Dedifferentiated amniotic fluid mesenchymal stem cell (primary cell): ENCODE measurements at regions not wholly inside any gene's neighbourhood (a gene's known extent, or its start where the extent isn't known, plus 50 kb on each side); places are given as distances from the start of the nearest gene placed in this dataset.

Source experiments
- DNase-seq: peaks from one replicate; pipeline ENCODE4 v3.0.0-alpha.2; 2016; ENCODE audit errors: extremely low spot score

- no peak for DNase-seq
These were observed 254.3 kb upstream of the AGA start for GRCh38 chr4:177696438-177696966.

DNA sequence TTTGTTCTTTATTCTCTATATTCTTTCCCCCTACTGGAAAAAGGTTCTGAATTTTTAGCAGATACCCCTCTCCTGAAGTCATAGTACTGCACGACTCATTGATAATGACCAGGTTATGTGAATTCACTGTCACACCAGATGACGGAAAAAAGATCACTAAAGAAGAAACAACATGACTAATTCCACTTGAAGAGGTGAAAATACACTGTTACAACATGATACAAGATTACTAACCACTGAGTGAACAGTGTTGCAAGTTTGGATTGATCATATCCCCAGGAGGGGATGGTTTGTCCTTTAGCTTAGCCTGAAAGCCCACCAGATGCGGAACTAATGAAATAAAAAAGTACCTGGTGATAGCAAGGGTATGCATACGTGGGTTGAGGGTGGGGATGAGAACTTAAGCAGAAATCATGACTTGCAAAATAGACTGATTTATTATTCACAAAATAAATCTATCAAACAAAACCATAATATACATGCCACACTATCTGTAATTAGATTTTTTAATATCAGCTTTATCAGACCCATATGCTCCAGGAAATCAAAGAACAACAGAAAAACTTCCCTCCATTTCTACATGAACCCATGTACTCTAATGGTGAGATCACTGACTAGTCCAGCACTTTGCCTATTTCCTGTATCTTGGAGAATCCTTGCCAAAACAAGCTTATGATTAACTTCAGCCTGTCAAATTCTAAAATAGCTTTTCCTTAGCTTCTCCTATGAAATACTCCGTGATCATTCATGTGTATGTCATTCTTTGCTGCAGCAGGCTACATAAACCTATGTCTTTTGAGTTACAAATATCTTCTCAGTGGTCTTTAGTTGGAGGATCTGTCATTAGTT, 257.4 kb upstream of the AGA start:
- no peak for DNase-seq

DNA sequence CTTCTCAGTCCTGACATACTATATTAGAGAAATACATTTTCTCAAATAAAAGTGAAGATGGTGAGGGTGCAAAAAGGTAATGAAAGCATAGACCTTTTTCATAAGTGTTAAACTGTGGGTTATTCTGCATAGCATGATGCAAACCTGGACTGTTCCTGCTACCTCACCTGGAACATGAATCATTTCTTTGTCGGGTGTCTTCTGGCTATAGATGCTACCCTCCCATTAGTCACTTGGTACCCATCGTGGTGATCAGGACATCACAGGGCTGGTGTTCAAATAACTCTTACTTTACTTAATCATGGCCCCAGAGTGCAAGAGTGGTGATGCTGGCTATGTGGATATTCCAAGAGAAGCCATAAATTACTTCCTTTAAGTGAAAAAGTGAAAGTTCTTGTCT, 264.7 kb upstream of the AGA start:
- DNase-seq = no peak

DNA sequence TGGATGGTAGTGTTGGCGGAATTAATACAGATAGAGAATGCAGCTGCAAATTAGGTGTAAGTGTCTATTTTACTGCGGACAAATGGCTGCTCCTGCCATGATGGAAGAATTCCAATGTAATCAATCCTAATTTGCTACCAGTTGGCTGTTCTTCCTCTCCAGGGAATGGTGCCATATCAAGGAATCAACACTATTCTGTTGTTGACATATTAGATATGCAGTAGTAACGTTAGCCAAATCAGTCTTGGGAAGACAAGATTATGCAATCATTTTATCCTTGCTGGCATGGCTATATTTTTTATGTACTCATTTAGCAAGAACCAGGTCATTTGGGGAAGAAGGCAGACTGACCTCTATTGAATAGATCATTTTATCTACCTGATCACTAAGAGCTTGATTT, 271.2 kb upstream of the AGA start:
- DNase-seq = no peak

DNA sequence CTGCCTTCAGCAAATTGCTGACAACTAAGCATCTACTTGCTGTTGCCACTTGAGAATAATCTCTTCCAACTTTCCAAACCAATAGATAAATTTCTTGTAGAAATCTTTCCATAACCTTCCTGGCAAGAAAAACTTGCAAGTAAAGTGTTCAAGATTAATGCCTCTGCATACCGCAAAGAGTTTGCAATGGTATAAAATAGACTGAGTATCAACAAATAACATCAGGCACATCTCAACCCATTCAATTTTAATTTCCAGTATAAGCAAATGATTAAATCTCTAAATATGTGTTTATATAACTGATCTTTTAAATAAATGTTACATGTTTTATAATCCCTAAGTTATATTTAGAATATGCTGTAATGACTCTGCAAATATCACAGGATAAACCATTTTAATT, 275.2 kb upstream of the AGA start:
- no peak for DNase-seq

GRCh38 chr4:177718514-177718913, 276.3 kb upstream of the AGA start:
- no peak for DNase-seq

DNA sequence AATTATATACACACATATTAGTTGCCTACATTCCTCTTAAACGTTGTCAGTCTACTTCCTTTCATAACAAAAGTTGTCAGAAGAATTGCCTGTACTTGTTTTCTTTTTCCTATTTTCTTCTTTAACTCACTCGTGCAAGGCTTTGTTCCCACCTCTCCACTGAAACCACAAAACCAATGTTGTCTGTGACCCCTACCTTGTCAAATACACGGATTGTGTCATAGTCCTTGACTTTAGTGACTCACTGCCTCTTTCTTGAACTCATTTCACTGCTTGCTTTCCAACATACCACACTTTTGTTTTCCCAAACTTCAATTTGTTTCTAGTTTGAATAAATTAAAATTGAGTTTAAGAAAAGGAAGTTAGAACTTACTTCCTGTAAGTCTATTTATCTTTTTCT, 283.9 kb upstream of the AGA start:
- DNase-seq = no peak

GRCh38 chr4:177728361-177729152, 286.3 kb upstream of the AGA start:
- no peak for DNase-seq

GRCh38 chr4:177729681-177730080, 287.4 kb upstream of the AGA start:
- DNase-seq = no peak

DNA sequence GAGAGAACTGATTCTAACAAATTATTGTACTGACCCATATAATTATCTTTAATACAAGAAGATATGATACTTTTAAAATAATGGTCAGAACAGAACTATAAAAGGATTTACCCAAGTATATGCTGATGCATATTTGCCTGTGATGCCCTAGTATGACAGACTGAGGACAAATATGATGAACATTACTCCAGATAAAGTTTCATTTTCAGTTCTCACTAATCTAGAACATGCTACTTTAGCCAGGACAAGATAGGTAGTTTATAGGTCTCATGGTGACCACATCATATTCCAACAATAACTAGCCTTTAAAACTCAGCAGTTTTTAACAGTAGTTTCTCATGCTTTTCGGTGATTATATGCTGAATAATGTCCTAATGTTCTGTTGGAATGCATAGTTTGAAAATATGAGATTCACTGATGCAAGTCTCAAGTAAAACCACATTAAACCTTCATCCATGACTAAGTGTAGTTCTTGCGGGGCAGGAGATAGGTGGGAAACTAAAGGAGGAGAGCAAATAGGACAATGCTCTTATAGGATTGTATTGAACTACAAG, 295.2 kb upstream of the AGA start:
- no peak for DNase-seq

DNA sequence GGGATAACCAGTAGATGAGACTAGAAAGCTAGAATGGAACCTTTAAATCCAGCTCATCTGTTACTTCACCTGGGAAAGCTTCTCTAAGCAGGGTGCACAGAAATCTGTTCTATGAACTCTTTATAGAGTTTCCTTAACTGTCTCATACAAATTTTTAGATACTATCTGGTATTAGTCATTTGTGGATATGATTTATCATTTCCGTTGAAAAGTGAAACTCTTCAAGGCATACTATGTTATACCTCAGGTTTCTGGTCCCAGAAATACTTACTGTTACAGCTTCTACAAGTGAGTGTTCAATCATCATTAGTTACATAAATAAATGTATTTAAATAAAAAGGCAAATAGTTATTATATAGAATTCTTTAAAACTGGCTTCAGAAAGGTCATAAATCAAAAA, 298.3 kb upstream of the AGA start:
- DNase-seq = no peak

GRCh38 chr4:177759729-177760128, 317.5 kb upstream of the AGA start:
- no peak for DNase-seq

DNA sequence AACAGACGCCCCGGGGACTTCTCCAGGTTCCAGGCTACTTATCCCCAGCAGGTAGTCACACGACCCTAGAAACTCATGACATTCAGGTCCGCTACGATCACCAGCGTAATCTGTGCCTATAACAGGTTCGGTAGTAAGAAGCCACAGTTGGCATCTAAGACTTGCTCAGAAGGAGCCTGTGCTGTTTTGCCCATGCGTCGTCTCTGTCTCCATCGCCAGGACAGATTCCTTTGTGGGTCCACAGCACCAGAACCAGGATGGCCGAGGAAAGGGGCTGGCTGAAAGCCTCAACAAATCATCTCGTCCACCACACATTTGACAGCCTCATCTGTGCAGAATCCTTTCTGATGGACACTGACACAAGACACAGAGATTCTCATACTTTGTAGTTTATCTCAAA, 319.5 kb upstream of the AGA start:
- no peak for DNase-seq

- no peak for DNase-seq
These were observed 326.9 kb upstream of the AGA start for GRCh38 chr4:177769155-177769554.

GRCh38 chr4:177770776-177771175, 328.5 kb upstream of the AGA start:
- DNase-seq = no peak

- DNase-seq = no peak
These were observed 329.4 kb upstream of the AGA start for GRCh38 chr4:177771645-177772044.

GRCh38 chr4:177778623-177779022, 336.4 kb upstream of the AGA start:
- DNase-seq = no peak

GRCh38 chr4:177785000-177785399, 342.8 kb upstream of the AGA start:
- DNase-seq = no peak

- no peak for DNase-seq
These were observed 347.4 kb upstream of the AGA start for GRCh38 chr4:177789610-177790009.

- no peak for DNase-seq
These were observed 349.0 kb upstream of the AGA start for GRCh38 chr4:177791188-177791587.

DNA sequence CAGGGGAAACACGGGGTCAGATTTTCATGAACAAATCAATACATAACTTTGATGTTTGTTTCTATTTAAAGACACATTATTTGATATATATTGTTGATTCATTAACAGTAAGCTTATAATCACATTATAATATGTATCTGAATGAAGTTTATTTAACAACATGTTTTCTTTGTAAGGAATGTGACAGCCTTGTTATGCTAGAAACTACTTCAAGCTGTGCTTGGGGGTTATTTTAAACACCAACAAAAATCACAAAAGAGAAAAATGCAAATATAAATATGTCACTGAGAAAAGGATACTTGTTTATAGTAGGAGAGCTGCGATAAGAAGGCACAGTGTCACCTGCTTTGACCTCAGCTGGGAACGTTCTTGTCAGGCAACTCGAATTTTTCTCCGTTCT, 354.6 kb upstream of the AGA start:
- no peak for DNase-seq

- DNase-seq = no peak
These were observed 355.9 kb upstream of the AGA start for GRCh38 chr4:177798161-177798560.

GRCh38 chr4:177802162-177802561, 359.9 kb upstream of the AGA start:
- no peak for DNase-seq
